ENCODE measurements at regions not wholly inside any gene's neighbourhood (a gene's known extent, or its start where the extent isn't known, plus 50 kb on each side); places are given as distances from the start of the nearest gene placed in this dataset.

GRCh38 chr7:1357601-1358271 lies 101.5 kb downstream of the MICALL2 start:
- DNase-seq (no peak), ATAC-seq (replicated peaks) (no peak)
- Mint-ChIP-seq H3K27ac (no peak overlapping the region), H3K27me3 (peaks cover 0 to 18% of the 10 kb centered on the region in 2 donors), H3K4me3 (no peak overlapping the region), H3K4me1 (ENCODE audit: low read depth in 2 of 2) (no peaks in the 10 kb centered on the region), H3K36me3 (ENCODE audit: insufficient read depth) (no peaks in the 10 kb centered on the region), H3K9me3 (no peaks in the 10 kb centered on the region)

GRCh38 chr7:1358376-1359050 lies 100.8 kb downstream of the MICALL2 start:
- Mint-ChIP-seq H3K36me3 (ENCODE audit: insufficient read depth) (no peaks in the 10 kb centered on the region), H3K27ac (no peak overlapping the region), H3K4me3 (no peak overlapping the region), H3K4me1 (ENCODE audit: low read depth in 2 of 2) (no peaks in the 10 kb centered on the region), H3K9me3 (no peaks in the 10 kb centered on the region), H3K27me3 (peaks cover 0 to 18% of the 10 kb centered on the region in 2 donors)
- DNase-seq: no peak
- ATAC-seq (replicated peaks): no peak

GRCh38 chr7:1359051-1359400 lies 100.2 kb downstream of the MICALL2 start:
- H3K4me1 Mint-ChIP-seq (ENCODE audit: low read depth in 2 of 2): no peaks in the 10 kb centered on the region
- H3K27ac Mint-ChIP-seq: no peak overlapping the region
- H3K27me3 Mint-ChIP-seq: peaks cover 0 to 16% of the 10 kb centered on the region in 2 donors
- no peaks in the 10 kb centered on the region for H3K9me3 Mint-ChIP-seq
- no peaks in the 10 kb centered on the region for H3K36me3 Mint-ChIP-seq (ENCODE audit: insufficient read depth)
- no peak for ATAC-seq (replicated peaks)
- H3K4me3 Mint-ChIP-seq: no peak overlapping the region
- no peak for DNase-seq

GRCh38 chr7:1359681-1360485 lies 99.4 kb downstream of the MICALL2 start:
- Mint-ChIP-seq H3K27ac (no peak overlapping the region), H3K27me3 (peaks cover 0 to 21% of the 10 kb centered on the region in 2 donors), H3K4me1 (ENCODE audit: low read depth in 2 of 2) (no peaks in the 10 kb centered on the region), H3K4me3 (no peak overlapping the region), H3K9me3 (no peaks in the 10 kb centered on the region), H3K36me3 (ENCODE audit: insufficient read depth) (no peaks in the 10 kb centered on the region)
- no peak for ATAC-seq (replicated peaks)
- no peak for DNase-seq

- no peak for ATAC-seq (replicated peaks)
Measured at GRCh38 chr7:1360521-1360971, 98.7 kb downstream of the MICALL2 start.

GRCh38 chr7:1361016-1361755 lies 98.1 kb downstream of the MICALL2 start:
- ATAC-seq (replicated peaks) (no peak), DNase-seq (no peak)
- Mint-ChIP-seq H3K9me3 (no peaks in the 10 kb centered on the region), H3K27ac (no peak overlapping the region), H3K4me3 (no peak overlapping the region), H3K4me1 (ENCODE audit: low read depth in 2 of 2) (no peaks in the 10 kb centered on the region), H3K36me3 (ENCODE audit: insufficient read depth) (peaks cover 3% of the 10 kb centered on the region), H3K27me3 (peaks cover 5 to 26% of the 10 kb centered on the region in 2 donors)

More at GRCh38 chr7:1360521-1360971, 98.7 kb downstream of the MICALL2 start:
- no peaks in the 10 kb centered on the region for H3K4me1 Mint-ChIP-seq (ENCODE audit: low read depth in 2 of 2)
- H3K36me3 Mint-ChIP-seq (ENCODE audit: insufficient read depth): peaks cover 1% of the 10 kb centered on the region
- H3K27me3 Mint-ChIP-seq: peaks cover 0 to 26% of the 10 kb centered on the region in 2 donors
- no peaks in the 10 kb centered on the region for H3K9me3 Mint-ChIP-seq
- DNase-seq: no peak
- H3K4me3 Mint-ChIP-seq: no peak overlapping the region
- no peak overlapping the region for H3K27ac Mint-ChIP-seq

- H3K9me3 Mint-ChIP-seq: no peaks in the 10 kb centered on the region
- DNase-seq (no peak), ATAC-seq (replicated peaks) (no peak)
- no peak overlapping the region for H3K27ac Mint-ChIP-seq
- H3K36me3 Mint-ChIP-seq (ENCODE audit: insufficient read depth): peaks cover 3% of the 10 kb centered on the region
- peaks cover 6 to 28% of the 10 kb centered on the region in 2 donors for H3K27me3 Mint-ChIP-seq
- no peak overlapping the region for H3K4me3 Mint-ChIP-seq
- H3K4me1 Mint-ChIP-seq (ENCODE audit: low read depth in 2 of 2): no peaks in the 10 kb centered on the region
Measured at GRCh38 chr7:1361756-1362125, 97.5 kb downstream of the MICALL2 start.

GRCh38 chr7:1362301-1362700 lies 97.0 kb downstream of the MICALL2 start:
- no peak overlapping the region for H3K27ac Mint-ChIP-seq
- H3K4me1 Mint-ChIP-seq (ENCODE audit: low read depth in 2 of 2): peaks cover 0 to 2% of the 10 kb centered on the region in 2 donors

GRCh38 chr7:1364068-1364905 lies 95.0 kb downstream of the MICALL2 start:
- DNase-seq (no peak), ATAC-seq (replicated peaks) (no peak)
- Mint-ChIP-seq H3K4me1 (ENCODE audit: low read depth in 2 of 2) (peaks cover 3 to 5% of the 10 kb centered on the region in 2 donors), H3K9me3 (no peaks in the 10 kb centered on the region), H3K27me3 (peaks cover 20 to 53% of the 10 kb centered on the region in 2 donors), H3K36me3 (ENCODE audit: insufficient read depth) (peaks cover 3% of the 10 kb centered on the region), H3K4me3 (no peak overlapping the region), H3K27ac (no peak overlapping the region)

More at GRCh38 chr7:1362301-1362700, 97.0 kb downstream of the MICALL2 start:
- H3K36me3 Mint-ChIP-seq (ENCODE audit: insufficient read depth): peaks cover 3% of the 10 kb centered on the region
- DNase-seq (no peak), ATAC-seq (replicated peaks) (no peak)
- H3K27me3 Mint-ChIP-seq: peaks cover 10 to 33% of the 10 kb centered on the region in 2 donors
- no peaks in the 10 kb centered on the region for H3K9me3 Mint-ChIP-seq
- no peak overlapping the region for H3K4me3 Mint-ChIP-seq

GRCh38 chr7:1364906-1365570 lies 94.2 kb downstream of the MICALL2 start:
- ATAC-seq (replicated peaks) (no peak), DNase-seq (no peak)
- peaks cover 3% of the 10 kb centered on the region for H3K36me3 Mint-ChIP-seq (ENCODE audit: insufficient read depth)
- H3K4me1 Mint-ChIP-seq (ENCODE audit: low read depth in 2 of 2): peaks cover 3 to 5% of the 10 kb centered on the region in 2 donors
- H3K27me3 Mint-ChIP-seq: peaks cover 25 to 61% of the 10 kb centered on the region in 2 donors
- H3K9me3 Mint-ChIP-seq: no peaks in the 10 kb centered on the region
- H3K27ac Mint-ChIP-seq: no peak overlapping the region
- H3K4me3 Mint-ChIP-seq: no peak overlapping the region

- no peak overlapping the region for H3K4me3 Mint-ChIP-seq
- ATAC-seq (replicated peaks) (no peak), DNase-seq (no peak)
- H3K9me3 Mint-ChIP-seq: no peaks in the 10 kb centered on the region
- H3K36me3 Mint-ChIP-seq (ENCODE audit: insufficient read depth): peaks cover 3% of the 10 kb centered on the region
- no peak overlapping the region for H3K27ac Mint-ChIP-seq
- peaks cover 3 to 5% of the 10 kb centered on the region in 2 donors for H3K4me1 Mint-ChIP-seq (ENCODE audit: low read depth in 2 of 2)
- H3K27me3 Mint-ChIP-seq: peaks cover 32 to 69% of the 10 kb centered on the region in 2 donors
Measured at GRCh38 chr7:1365846-1366245, 93.4 kb downstream of the MICALL2 start.

- ATAC-seq (replicated peaks) (no peak), DNase-seq (no peak)
- Mint-ChIP-seq H3K27ac (no peak overlapping the region), H3K4me1 (ENCODE audit: low read depth in 2 of 2) (peaks cover 3 to 5% of the 10 kb centered on the region in 2 donors), H3K36me3 (ENCODE audit: insufficient read depth) (peaks cover 3% of the 10 kb centered on the region), H3K9me3 (no peaks in the 10 kb centered on the region), H3K27me3 (peaks cover 32 to 74% of the 10 kb centered on the region in 2 donors), H3K4me3 (no peak overlapping the region)
Measured at GRCh38 chr7:1366801-1367405, 92.4 kb downstream of the MICALL2 start.
